Esophagus (tissue), 2 donors: ENCODE measurements at regions not wholly inside any gene's neighbourhood (a gene's known extent, or its start where the extent isn't known, plus 50 kb on each side); places are given as distances from the start of the nearest gene placed in this dataset.

ENCODE experiments used
- H3K27ac ChIP-seq, 2 donors: one replicate each; pipeline ENCODE4 v1.5.1; 2013; ENCODE audit warnings: low read depth in 2 of 2, mild to moderate bottlenecking in 2 of 2, inconsistent platforms in 1 of 2, low read length in 1 of 2, moderate library complexity in 1 of 2
- H3K27me3 ChIP-seq, 2 donors: one replicate each; pipeline ENCODE4 v1.6.1; 2013; ENCODE audit warnings: low read length in 2 of 2, control low read depth in 1 of 2, mild to moderate bottlenecking in 1 of 2; ENCODE audit not compliant: insufficient read depth in 2 of 2, control insufficient read depth in 1 of 2
- H3K36me3 ChIP-seq, 2 donors: one replicate each; pipeline ENCODE4 v1.6.1; 2013; ENCODE audit warnings: low read length in 1 of 2; ENCODE audit not compliant: control insufficient read depth in 2 of 2, insufficient read depth in 2 of 2
- H3K4me1 ChIP-seq, 2 donors: one replicate each; pipeline ENCODE4 v1.6.1; 2013; ENCODE audit warnings: low read length in 1 of 2; ENCODE audit not compliant: control insufficient read depth in 2 of 2, insufficient read depth in 2 of 2
- H3K4me3 ChIP-seq, 2 donors: one replicate each; pipeline ENCODE4 v1.5.1; 2013; ENCODE audit warnings: low read length in 2 of 2, mild to moderate bottlenecking in 2 of 2, low read depth in 1 of 2, moderate library complexity in 1 of 2
- H3K9me3 ChIP-seq, 2 donors: one replicate each; pipeline ENCODE4 v1.6.1; 2013; ENCODE audit warnings: mild to moderate bottlenecking in 2 of 2, low read depth in 1 of 2, low read length in 1 of 2, moderate library complexity in 1 of 2; ENCODE audit not compliant: control insufficient read depth in 2 of 2, insufficient read depth in 1 of 2
- WGBS, 2 donors: extraction: QIAGEN DNeasy Blood & Tissue Kit; methylation state at CpG; one replicate each; pipeline ENCODE4 v1.1.7; 2013; 5-methylcytosine and 5-hydroxymethylcytosine counted together
- donor health status: healthy with polysubstance abuse.
- donor health status: Bipolar disorder and iron deficiency.

DNA sequence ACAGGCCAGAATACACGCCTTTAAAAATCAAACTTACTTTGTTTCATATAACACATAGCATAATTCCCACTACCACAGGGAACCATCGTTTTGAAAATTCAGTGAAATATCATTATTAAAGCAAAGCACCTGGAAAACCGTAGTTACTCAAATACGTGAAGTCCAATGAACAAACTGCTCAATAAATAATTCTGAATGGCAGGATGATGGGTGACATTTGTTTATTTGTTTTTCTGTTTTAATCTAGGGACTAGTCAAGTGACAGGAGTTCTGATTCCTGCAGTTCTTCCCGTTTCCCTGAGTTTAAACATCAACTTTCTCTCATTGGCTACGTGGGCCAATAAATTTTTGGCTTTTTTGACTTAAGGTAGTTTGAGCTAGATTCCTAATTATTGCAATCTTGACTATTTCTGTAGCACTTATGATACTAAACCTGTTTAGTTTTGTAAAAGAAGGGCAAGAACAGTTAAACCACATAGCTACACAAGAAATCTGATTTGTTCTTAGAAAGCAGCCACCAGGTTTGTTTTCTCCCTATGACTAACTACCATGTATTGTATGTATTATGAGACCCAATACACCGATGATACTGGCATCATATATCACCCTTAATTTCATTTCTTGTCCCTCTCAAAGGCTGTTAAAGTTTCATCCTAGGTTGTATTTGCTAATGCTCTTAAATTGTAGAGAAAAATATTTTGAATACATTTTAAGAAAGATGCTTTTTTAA is 411.2 kb downstream of the SHQ1 start:
- Histone ChIP-seq H3K27me3 (no peaks in the 10 kb centered on the region), H3K27ac (no peak overlapping the region), H3K36me3 (peaks cover 0 to 2% of the 10 kb centered on the region in 2 donors), H3K9me3 (no peaks in the 10 kb centered on the region), H3K4me3 (no peak overlapping the region), H3K4me1 (no peaks in the 10 kb centered on the region)
- 66 to 70% methylated on average over 7 of the region's 7 CpGs for WGBS, 2 donors

DNA sequence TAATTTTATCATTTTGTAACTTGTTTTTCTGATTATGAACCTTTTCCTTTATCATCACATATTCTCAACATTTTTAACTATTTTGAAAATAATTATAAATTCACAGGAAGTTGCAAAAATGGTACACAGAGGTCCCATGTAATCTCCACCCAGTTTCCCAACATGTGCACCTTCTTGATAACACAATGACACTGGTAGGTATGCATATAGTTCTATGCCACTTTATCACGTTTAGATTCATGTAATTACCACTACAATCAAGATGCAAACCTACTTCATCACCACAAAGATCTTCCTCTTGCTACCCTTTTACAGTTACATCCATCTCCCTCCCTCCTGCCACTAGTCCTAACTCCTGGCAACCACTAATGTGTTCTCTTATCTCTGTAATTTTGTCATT is 413.9 kb downstream of the SHQ1 start:
- H3K4me3 ChIP-seq, result no peak overlapping the region
- peaks cover 0 to 2% of the 10 kb centered on the region in 2 donors for H3K4me1 ChIP-seq
- H3K27ac ChIP-seq, result no peak overlapping the region
- H3K9me3 ChIP-seq, result no peaks in the 10 kb centered on the region
- H3K36me3 ChIP-seq, result peaks cover 0 to 2% of the 10 kb centered on the region in 2 donors
- 55 to 73% methylated on average over 1 of the region's 1 CpG for WGBS, 2 donors
- H3K27me3 ChIP-seq, result no peaks in the 10 kb centered on the region

DNA sequence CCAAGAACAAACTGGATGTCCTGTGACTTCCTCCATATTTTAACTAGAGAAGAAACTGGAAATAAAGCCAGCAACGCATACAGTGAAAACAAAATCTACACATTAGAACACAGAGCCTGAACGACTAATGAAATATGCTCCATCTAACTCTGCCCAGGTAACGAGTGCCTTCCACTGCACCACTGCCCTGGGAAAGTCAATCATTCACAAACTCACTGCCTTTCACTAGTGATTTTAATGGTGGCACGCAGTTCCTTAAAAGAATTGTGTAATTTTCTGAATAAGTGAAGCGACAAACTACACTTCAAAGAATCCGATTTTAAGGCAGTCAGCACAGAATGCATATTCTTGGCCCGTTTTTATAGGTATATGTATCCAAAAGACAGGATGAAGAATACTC is 416.0 kb downstream of the SHQ1 start:
- Histone ChIP-seq H3K4me3 (no peak overlapping the region), H3K27me3 (no peaks in the 10 kb centered on the region), H3K36me3 (no peaks in the 10 kb centered on the region), H3K27ac (no peak overlapping the region), H3K9me3 (no peaks in the 10 kb centered on the region), H3K4me1 (peaks cover 0 to 2% of the 10 kb centered on the region in 2 donors)
- 91 to 93% methylated on average over 7 of the region's 7 CpGs for WGBS, 2 donors

DNA sequence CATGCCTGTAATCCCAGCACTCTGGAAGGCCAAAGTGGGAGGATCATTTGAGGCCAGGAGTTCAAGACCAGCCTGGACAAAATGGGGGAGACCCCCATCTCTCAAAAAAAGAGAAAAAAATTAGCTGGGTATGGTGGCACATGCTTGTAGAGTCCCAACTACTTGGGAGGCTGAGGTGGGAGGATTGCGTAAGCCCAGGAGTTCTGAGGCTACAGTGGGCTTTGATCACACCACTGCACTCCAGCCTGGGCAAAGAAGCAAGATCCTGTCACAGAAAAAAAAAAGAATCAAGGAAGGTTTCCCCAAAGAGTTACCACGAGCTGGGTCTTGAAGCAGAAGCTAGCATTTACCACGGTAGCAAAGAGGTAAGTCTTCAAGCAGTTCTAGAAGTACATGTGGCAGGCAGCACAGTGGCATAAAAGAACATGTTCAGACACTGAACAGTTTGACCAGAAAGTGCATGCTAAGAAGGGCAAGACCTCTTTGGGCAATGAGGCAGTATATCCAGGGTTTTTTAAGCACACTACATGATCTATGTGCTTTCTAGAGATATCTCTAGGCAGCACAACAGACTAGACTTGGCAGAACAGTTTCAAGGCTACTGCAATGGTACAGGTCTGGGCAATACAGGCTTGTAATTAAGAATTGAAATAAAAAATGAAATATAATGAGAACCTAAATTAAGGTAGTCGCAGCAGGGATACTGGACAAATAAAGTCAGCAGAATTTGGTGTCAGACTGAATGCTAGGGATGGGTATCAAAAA is 418.5 kb downstream of the SHQ1 start:
- Histone ChIP-seq H3K27ac (no peak overlapping the region), H3K27me3 (no peaks in the 10 kb centered on the region), H3K9me3 (no peaks in the 10 kb centered on the region), H3K36me3 (no peaks in the 10 kb centered on the region), H3K4me3 (no peak overlapping the region), H3K4me1 (peaks cover 0 to 2% of the 10 kb centered on the region in 2 donors)
- WGBS, 2 donors, result 62 to 63% methylated on average over 4 of the region's 4 CpGs

DNA sequence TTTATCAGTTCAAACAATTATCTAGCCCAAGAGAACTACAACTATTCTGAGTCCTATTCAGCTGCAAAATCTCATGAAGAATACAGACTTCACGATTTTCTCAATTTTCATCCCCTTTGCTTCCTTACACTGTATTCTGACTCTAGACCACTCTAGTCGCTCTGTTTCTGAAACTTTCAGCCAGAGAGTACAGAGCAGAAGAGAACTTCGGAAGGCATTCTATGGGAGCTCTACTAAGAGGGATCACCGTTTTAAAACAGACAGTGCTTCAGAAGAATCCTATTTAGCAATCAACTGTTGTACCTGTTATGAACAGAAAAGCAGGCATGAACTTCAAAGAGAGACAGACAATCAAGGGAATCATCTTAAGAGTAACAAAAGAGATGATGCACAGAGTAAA is 419.4 kb downstream of the SHQ1 start:
- no peak overlapping the region for H3K4me3 ChIP-seq
- no peaks in the 10 kb centered on the region for H3K36me3 ChIP-seq
- 73 to 77% methylated on average over 4 of the region's 4 CpGs for WGBS, 2 donors
- no peak overlapping the region for H3K27ac ChIP-seq
- H3K27me3 ChIP-seq, result no peaks in the 10 kb centered on the region
- H3K4me1 ChIP-seq, result peaks cover 0 to 2% of the 10 kb centered on the region in 2 donors
- no peaks in the 10 kb centered on the region for H3K9me3 ChIP-seq

DNA sequence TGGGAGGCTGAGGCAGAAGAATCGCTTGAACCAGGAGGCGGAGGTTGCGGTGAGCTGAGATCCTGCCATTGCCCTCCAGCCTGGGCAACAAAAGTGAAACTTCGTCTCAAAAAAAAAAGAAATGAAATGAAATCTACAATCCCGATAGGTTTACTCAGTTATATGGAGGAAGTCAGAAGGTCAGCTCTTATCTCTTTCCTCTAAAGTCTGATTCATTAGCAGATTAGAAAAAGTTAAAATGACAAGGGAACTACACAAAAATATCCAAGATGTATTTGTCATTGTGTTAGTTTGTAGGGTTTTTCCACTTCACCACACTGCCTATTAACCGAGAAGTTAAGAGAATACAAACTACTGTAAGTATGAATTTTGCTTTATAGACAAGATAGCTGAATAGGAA is 420.6 kb downstream of the SHQ1 start:
- Histone ChIP-seq H3K27me3 (no peaks in the 10 kb centered on the region), H3K27ac (no peak overlapping the region), H3K9me3 (no peaks in the 10 kb centered on the region), H3K4me3 (no peak overlapping the region), H3K4me1 (peaks cover 0 to 2% of the 10 kb centered on the region in 2 donors), H3K36me3 (no peaks in the 10 kb centered on the region)
- 76 to 84% methylated on average over 6 of the region's 6 CpGs for WGBS, 2 donors

DNA sequence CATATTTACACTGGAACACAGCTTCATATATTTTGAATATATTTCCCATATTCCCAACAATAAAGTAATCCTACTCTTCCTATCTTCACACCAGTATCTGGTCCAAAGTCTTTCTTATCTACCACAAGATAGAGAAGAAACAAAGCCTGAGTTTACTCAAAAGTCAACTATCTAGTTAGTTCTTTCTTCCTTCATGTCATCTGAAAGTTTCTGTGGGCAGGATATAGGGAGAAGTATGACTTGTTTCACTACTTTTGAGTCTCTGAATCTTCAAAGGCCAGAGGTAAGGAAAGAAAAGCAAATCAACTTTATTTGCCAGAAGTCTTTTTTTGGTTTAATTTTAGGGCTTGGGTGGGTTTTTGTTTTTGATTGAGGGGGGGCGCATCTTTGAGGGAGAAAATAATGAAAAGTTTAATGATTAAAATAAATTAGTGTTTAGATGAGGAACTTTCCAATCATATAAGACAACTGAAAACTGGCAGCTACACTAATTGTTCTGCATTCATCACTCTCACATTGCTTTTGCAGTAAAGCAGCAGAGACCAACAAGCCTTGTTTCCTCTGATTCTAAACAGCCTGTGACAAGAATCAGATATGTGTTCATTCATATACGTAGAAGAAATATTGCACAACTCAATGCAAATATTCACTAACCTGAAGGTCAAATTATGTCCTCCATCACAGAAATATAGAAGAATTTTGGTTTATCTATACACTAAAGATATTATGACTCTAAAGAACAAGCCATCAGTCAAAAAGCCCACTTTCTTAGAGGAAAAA is 421.4 kb downstream of the SHQ1 start:
- Histone ChIP-seq H3K4me1 (peaks cover 0 to 2% of the 10 kb centered on the region in 2 donors), H3K9me3 (no peaks in the 10 kb centered on the region), H3K36me3 (no peaks in the 10 kb centered on the region), H3K27ac (no peak overlapping the region), H3K27me3 (no peaks in the 10 kb centered on the region), H3K4me3 (no peak overlapping the region)
- WGBS, 2 donors, result 72 to 74% methylated on average over 2 of the region's 2 CpGs

DNA sequence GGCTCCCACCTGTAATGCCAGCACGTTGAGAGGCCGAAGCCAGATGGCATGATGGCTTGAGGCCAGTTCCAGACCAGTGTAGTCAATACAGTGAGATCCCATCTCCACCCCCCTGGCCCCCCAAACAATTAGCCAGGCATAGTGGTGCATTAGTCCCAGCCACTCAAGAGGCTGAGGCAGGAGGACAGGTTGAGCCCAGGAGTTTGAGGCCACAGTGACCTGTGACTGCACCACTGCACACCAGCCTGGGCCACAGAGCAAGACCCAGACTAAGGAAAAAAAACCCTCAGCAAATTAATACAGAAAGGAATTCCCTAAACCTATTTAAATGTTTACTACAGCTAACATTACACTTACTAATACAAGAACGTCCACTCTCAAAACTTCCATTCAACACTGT is 424.6 kb downstream of the SHQ1 start:
- no peaks in the 10 kb centered on the region for H3K27me3 ChIP-seq
- H3K4me1 ChIP-seq, result no peaks in the 10 kb centered on the region
- no peak overlapping the region for H3K4me3 ChIP-seq
- no peaks in the 10 kb centered on the region for H3K36me3 ChIP-seq
- H3K9me3 ChIP-seq, result no peaks in the 10 kb centered on the region
- 84 to 90% methylated on average over 3 of the region's 3 CpGs for WGBS, 2 donors
- H3K27ac ChIP-seq, result no peak overlapping the region

DNA sequence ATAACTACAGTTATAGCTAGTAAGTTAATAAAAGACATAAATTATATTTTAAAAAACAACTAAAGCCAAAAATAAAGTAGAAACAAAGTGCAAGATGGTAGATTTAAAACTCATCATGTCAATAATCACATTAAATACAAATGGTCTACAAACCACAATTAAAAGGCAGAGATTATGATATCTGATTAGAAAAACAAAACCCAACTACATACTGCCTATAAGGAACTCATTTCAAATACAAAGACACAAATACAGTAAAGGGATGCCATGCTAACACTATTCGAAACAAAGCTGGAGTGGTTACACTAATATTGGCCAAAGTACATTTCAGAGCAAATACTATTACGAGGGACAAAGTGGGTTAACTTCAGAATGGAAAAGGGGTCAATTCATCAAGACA is 426.5 kb downstream of the SHQ1 start:
- H3K27ac ChIP-seq, result no peak overlapping the region
- 99 to 100% methylated on average over 2 of the region's 2 CpGs for WGBS, 2 donors
- no peaks in the 10 kb centered on the region for H3K9me3 ChIP-seq
- no peaks in the 10 kb centered on the region for H3K36me3 ChIP-seq
- no peaks in the 10 kb centered on the region for H3K4me1 ChIP-seq
- H3K27me3 ChIP-seq, result no peaks in the 10 kb centered on the region
- no peak overlapping the region for H3K4me3 ChIP-seq
